DMS53 (cell line): ENCODE measurements at regions not wholly inside any gene's neighbourhood (a gene's known extent, or its start where the extent isn't known, plus 50 kb on each side); places are given as distances from the start of the nearest gene placed in this dataset.
"Not testable (repeated sequence)": the region's sequence is repeated elsewhere in the genome, so short reads cannot be mapped to it uniquely, and the experiment has no call there.

Experiments used
- DNase-seq: peaks from one replicate; lab custom pipeline; 2025; lab: John Stamatoyannopoulos, UW

DNA sequence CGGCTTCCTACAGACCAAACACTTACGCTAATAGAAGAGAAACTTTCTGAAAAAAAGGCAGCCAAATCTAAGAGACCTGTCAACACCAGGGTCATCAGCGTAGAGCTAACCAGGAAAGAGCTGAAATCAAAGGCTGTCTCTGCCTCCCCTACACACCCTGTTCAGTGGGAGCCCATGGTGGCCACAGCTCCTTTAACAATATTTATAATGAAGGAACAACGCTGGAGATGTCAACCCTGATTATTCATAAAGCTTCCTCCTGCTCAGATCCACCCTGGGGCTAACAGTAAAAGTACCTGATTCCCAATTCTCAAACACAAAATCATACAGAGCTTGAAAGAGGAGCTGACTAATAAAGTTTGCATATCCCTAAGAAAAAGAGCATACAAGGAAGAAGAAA lies 133.7 kb downstream of the ANXA2 start:
- DNase-seq = no peak

DNA sequence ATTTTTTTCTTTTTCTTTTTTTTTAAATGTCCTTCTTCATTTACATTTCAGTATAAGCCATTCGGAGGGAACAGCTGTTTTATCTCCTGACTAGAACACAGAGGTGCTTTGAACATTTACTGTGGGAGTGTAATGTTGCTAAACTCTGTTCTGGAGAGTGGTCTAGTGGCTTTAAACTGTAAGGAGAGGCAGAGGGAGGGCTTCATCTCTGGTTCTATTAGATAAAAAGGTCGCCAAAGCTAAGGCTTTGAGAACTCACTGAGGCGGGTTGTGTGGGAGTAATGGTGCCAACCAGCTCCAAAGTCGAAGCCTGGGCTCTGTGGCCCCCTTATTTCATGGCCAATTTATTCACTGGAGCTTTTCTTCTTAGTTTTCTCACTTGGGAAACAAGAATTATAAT lies 133.2 kb downstream of the ANXA2 start:
- DNase-seq = no peak

GRCh38 chr15:60265057-60265456 lies 132.7 kb downstream of the ANXA2 start:
- no peak for DNase-seq

- DNase-seq = no peak
These were observed 125.2 kb downstream of the ANXA2 start for GRCh38 chr15:60272623-60273022.

GRCh38 chr15:60275624-60276023 lies 122.2 kb downstream of the ANXA2 start:
- DNase-seq = peak; percentile 18

DNA sequence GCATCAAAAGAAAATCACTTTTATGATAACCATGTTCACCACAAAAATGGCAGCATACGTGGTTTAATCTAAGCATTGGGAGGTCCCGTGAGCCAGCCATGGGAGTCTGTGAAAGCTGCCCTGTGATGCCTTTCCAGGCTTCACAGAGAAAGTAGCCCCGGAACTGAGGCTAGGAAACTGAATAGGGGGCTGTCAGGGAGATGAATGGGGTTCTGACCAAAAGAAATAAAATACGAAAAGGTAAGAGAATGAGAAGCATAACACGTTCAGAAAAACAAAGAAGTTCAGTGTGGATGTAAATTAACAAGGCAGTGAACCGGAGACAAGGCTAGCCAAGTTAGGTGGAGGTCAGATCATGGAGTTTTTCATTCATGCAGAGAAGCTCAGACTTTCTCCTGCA lies 118.9 kb downstream of the ANXA2 start:
- DNase-seq = no peak

- no peak for DNase-seq
These were observed 117.5 kb downstream of the ANXA2 start for GRCh38 chr15:60280259-60280658.

DNA sequence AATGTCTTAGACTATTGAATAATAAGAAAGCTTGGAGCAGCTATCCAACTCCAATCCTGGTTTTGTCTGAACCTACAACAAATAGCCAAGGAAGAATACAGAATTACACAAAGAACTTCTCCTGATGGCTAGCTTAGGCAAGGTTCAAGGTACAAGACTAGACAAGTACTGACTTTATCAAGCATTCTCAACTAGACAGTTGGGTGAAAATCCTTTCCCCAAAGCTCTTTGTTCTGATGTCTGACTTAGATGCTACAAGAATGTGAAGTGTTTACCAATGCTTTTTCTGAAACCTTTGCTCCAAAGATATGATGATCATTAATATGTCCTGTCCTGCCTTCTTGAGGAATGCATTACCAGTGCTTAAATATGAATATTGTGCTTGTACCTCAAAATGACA lies 113.8 kb downstream of the ANXA2 start:
- DNase-seq = no peak

DNA sequence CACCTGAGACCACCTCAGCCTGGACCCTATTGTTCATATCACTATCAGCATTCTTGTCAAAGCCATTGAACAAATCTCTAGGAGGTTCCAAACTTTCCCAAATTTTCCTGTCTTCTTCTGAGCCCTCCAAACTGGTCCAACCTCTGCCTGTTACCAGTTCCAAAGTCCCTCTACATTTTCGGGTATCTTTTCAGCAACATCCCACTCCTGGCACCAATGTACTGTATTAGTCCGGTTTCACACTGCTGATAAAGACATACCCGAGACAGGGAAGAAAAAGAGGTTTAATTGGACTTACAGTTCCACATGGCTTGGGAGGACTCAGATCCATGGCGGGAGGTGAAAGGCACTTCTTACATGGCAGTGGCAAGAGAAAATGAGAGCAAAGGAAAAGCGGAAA lies 101.9 kb downstream of the ANXA2 start:
- DNase-seq = not testable (repeated sequence)

DNA sequence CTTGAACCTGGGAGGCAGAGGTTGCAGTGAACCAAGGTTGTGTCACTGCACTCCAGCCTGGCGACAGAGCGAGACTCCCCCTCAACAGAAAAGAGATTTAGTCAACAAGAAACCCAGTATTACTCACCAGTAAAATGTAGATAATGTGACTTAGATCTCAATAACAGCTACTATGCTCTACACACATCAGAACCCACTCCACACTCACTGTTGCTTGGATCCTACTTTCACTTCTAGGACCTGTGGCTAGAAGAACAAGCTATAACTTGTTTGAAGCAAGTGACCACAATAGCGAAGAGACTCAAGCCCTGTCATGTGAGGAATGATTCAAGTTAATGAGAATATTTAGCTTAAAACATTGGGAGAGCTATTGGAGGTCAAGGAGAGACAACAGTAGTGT lies 100.7 kb downstream of the ANXA2 start:
- DNase-seq = no peak
